Colonic mucosa (tissue), 4 donors: ENCODE measurements at regions not wholly inside any gene's neighbourhood (a gene's known extent, or its start where the extent isn't known, plus 50 kb on each side); places are given as distances from the start of the nearest gene placed in this dataset.

Experiments used
- DNase-seq: peaks from one replicate; pipeline ENCODE4 v3.0.0-alpha.2; 2020
- H3K27ac ChIP-seq: fragments of 200-600 bp; one replicate; pipeline ENCODE4 v1.8.0; 2021
- H3K27me3 ChIP-seq: fragments of 200-600 bp; one replicate; pipeline ENCODE4 v1.8.0; 2021
- H3K36me3 ChIP-seq: fragments of 200-600 bp; one replicate; pipeline ENCODE4 v1.8.0; 2021
- H3K4me1 ChIP-seq: fragments of 200-600 bp; one replicate; pipeline ENCODE4 v1.8.0; 2021; ENCODE audit warnings: mild to moderate bottlenecking
- H3K4me3 ChIP-seq: fragments of 200-600 bp; one replicate; pipeline ENCODE4 v1.8.0; 2021
- H3K9ac ChIP-seq, 2 donors: one replicate each; pipeline ENCODE4 v1.7.0; 2013; ENCODE audit warnings: control low read depth in 2 of 2, low read depth in 2 of 2, low read length in 2 of 2
- H3K9me3 ChIP-seq: fragments of 200-600 bp; one replicate; pipeline ENCODE4 v1.8.0; 2021
- intact Hi-C: fragments of 100-400 bp; cut with DNase I; formaldehyde crosslinking; loops from one replicate; pipeline ENCODE4 v1.14.1; 2022
- TF ChIP-seq, protein P1 (sequence below): fragments of 200-600 bp; IDR thresholded peaks from one replicate; pipeline ENCODE4 v1.8.0; 2022; ENCODE audit warnings: antibody characterized with exemption, mild to moderate bottlenecking
- donor health status: healthy.
- donor health status: DM: no; HTN: no; CAD: no.
- donor health status: DM: no; HTN: no; CAD: no.

DNA sequence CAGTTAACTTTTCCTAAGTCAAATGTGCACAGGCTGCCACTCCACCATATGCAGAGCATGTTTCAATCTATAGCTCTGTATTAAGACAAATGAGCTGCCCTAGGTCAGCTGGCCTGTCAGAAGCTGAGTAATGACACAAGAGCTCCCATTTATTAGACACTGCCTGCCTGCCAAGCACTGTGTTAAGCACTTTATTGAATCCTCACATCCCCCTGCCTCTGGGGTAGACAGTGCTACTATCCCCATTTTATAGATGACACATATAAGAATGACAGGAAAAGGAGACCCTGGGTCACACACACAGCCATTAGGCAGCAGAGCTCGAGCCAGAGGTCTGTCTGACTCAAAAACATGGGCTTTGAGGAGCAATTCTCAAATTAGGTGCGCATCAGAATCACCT, 179.8 kb upstream of the PDE1C start:
- H3K36me3 ChIP-seq, result no peaks in the 10 kb centered on the region
- intact Hi-C loops, result no loop called here
- no peaks in the 10 kb centered on the region for H3K9me3 ChIP-seq
- no peak for DNase-seq
- no peak overlapping the region for H3K27ac ChIP-seq
- no peaks in the 10 kb centered on the region for H3K4me1 ChIP-seq
- TF ChIP-seq, protein P1, sequence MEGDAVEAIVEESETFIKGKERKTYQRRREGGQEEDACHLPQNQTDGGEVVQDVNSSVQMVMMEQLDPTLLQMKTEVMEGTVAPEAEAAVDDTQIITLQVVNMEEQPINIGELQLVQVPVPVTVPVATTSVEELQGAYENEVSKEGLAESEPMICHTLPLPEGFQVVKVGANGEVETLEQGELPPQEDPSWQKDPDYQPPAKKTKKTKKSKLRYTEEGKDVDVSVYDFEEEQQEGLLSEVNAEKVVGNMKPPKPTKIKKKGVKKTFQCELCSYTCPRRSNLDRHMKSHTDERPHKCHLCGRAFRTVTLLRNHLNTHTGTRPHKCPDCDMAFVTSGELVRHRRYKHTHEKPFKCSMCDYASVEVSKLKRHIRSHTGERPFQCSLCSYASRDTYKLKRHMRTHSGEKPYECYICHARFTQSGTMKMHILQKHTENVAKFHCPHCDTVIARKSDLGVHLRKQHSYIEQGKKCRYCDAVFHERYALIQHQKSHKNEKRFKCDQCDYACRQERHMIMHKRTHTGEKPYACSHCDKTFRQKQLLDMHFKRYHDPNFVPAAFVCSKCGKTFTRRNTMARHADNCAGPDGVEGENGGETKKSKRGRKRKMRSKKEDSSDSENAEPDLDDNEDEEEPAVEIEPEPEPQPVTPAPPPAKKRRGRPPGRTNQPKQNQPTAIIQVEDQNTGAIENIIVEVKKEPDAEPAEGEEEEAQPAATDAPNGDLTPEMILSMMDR, result no peak
- no peak overlapping the region for H3K9ac ChIP-seq
- H3K4me3 ChIP-seq, result no peak overlapping the region
- no peaks in the 10 kb centered on the region for H3K27me3 ChIP-seq

DNA sequence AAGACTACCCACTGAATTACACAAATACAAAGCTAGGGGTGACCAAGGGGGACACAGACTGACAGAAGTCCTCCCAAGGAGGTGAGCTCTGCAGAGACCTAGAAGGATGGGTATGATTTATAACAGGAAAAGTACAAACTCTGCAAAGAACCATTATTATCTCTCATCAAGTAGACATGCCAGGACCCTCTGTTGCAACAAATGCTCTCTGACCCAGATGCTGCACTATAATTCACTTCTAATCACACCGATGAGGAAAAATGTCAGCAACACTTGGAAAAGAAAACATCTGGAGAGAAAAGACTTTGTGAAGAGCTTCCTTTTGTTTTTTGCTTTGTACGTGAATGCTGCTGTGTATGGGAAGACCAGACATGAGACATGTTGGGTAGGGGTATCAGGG, 178.3 kb upstream of the PDE1C start:
- no peak for DNase-seq
- intact Hi-C loops, result no loop called here
- Histone ChIP-seq H3K27ac (no peak overlapping the region), H3K27me3 (no peaks in the 10 kb centered on the region), H3K4me1 (no peaks in the 10 kb centered on the region), H3K36me3 (no peaks in the 10 kb centered on the region), H3K4me3 (no peak overlapping the region), H3K9me3 (no peaks in the 10 kb centered on the region), H3K9ac (no peak overlapping the region)
- TF ChIP-seq, protein P1, result no peak

DNA sequence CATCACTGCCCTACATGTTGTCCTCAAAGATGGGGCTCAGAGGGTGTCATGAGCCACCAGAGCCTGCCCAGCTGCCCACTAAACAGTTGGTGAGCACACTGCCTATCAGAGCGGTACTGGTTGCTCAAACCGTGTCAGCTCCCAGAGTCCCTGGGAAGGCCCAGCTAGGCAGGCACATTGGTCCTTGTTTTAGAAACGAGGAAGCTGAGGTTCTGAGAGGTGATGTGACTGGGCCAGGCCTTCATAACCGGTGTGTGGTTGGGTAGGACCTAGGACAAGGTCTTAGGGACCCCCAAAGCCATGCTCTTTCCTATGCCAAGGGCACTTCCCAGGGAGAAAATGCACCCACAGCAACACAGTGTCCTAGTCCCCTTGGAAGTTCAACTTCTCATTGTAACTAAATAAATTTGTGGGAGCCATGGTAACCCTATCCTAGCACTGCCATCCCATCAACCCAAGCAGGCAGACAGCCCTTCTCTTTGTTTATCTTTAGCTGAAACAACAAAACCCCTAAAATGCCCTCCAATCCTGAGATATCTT, 174.7 kb upstream of the PDE1C start:
- TF ChIP-seq, protein P1, result no peak
- no peak for DNase-seq
- Histone ChIP-seq H3K27ac (no peak overlapping the region), H3K36me3 (no peaks in the 10 kb centered on the region), H3K4me1 (no peaks in the 10 kb centered on the region), H3K4me3 (no peak overlapping the region), H3K9me3 (no peaks in the 10 kb centered on the region), H3K9ac (no peak overlapping the region), H3K27me3 (no peaks in the 10 kb centered on the region)
- intact Hi-C loops, result no loop called here

DNA sequence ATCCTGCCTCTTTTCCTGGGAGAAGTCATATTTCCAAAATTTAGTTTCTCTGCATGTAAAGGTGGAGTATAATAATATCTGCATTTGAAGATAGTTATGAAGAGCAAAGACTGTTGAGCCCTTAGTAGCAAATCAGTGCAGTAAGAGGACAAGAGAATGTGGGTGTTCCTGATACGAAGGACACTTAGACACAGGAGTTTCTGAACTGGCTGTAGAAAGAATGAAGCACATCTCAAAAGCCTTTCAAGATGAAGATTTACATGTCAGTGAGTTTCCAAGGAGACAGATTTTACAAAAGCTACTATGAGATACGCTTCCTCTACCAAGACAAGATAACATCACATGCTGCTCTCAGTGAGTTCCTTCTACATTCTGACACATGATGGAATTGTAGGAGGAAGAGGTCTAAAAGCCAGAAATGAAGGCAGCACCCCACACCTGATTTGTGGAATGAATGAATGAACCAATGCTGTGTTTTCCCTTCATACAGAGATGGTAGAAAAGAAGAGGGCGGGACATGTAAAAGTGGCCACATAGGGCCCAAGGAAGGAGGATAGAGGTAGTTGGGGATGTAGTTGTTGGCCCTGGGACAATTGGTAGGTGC, 173.6 kb upstream of the PDE1C start:
- H3K4me1 ChIP-seq, result no peaks in the 10 kb centered on the region
- no peaks in the 10 kb centered on the region for H3K27me3 ChIP-seq
- H3K4me3 ChIP-seq, result no peak overlapping the region
- H3K36me3 ChIP-seq, result no peaks in the 10 kb centered on the region
- TF ChIP-seq, protein P1, result no peak
- no peak for DNase-seq
- H3K27ac ChIP-seq, result no peak overlapping the region
- H3K9ac ChIP-seq, result no peak overlapping the region
- no peaks in the 10 kb centered on the region for H3K9me3 ChIP-seq
- intact Hi-C loops, result no loop called here

DNA sequence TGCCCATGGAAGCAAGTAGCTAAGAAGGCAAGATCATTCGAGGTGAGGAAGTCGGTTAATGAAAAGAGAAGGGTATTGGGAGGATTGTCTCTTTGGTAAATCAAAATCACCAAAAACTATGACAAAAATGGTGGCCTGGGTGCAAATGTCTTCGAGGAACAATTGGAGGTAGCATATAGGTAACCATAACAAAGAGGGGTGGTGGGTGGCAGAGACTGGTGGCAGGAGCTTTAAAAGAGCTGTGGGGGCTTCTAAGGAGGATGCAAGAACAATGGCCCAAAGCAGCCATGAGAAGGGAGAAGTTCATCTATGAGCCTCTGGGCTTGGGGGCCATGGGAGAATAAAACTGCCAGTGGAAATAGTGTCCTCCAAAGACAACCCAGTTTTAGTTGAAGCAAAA, 172.2 kb upstream of the PDE1C start:
- no peak overlapping the region for H3K27ac ChIP-seq
- no peaks in the 10 kb centered on the region for H3K27me3 ChIP-seq
- no peaks in the 10 kb centered on the region for H3K9me3 ChIP-seq
- TF ChIP-seq, protein P1, result no peak
- intact Hi-C loops, result no loop called here
- DNase-seq, result no peak
- no peak overlapping the region for H3K4me3 ChIP-seq
- H3K4me1 ChIP-seq, result no peaks in the 10 kb centered on the region
- no peaks in the 10 kb centered on the region for H3K36me3 ChIP-seq
- H3K9ac ChIP-seq, result no peak overlapping the region
